A673 (cell line): ENCODE measurements at regions not wholly inside any gene's neighbourhood (a gene's known extent, or its start where the extent isn't known, plus 50 kb on each side); places are given as distances from the start of the nearest gene placed in this dataset.

Source experiments
- BruUV-seq: library from RNA; stranded (reverse); fragments of 400-500 nt; replicated peaks from 2 replicates; lab custom pipeline; 2021; lab: Mats Ljungman, UMichigan
- CTCF ChIA-PET: fragments of 300-600 bp; sonication (Branson Sonifier 250); formaldehyde crosslinking; loops from one replicate; lab custom pipeline; 2022; ENCODE audit warnings: antibody characterized with exemption; lab: Charles Lee
- POLR2A ChIA-PET: fragments of 300-600 bp; sonication (Branson Sonifier 250); formaldehyde crosslinking; loops from one replicate; lab custom pipeline; 2022; ENCODE audit warnings: antibody characterized with exemption; ENCODE audit not compliant: low non-redundant PET; lab: Charles Lee
- DNase-seq: peaks from one replicate; pipeline ENCODE4 v3.0.0-alpha.2; 2015; ENCODE audit warnings: low spot score
- H3K27ac ChIP-seq: fragments of 200-600 bp; sonication (generic); 2 replicates; pipeline ENCODE4 v1.5.1; 2016; ENCODE audit warnings: mixed run types, low read depth, mild to moderate bottlenecking, mixed read lengths, antibody characterized with exemption, low read length; ENCODE audit not compliant: poor library complexity, severe bottlenecking
- H3K27me3 ChIP-seq: fragments of 200-600 bp; sonication (generic); replicated peaks from 2 replicates; pipeline ENCODE4 v1.6.1; 2017; ENCODE audit warnings: mixed run types, low read depth, mild to moderate bottlenecking, mixed read lengths, antibody characterized with exemption, low read length; ENCODE audit not compliant: insufficient read depth, poor library complexity
- H3K36me3 ChIP-seq: fragments of 200-600 bp; sonication (generic); 2 replicates; pipeline ENCODE4 v1.6.1; 2016; ENCODE audit warnings: mixed run types, mild to moderate bottlenecking, mixed read lengths, antibody characterized with exemption, low read length; ENCODE audit not compliant: insufficient read depth, poor library complexity, severe bottlenecking
- H3K4me1 ChIP-seq: fragments of 200-600 bp; sonication (generic); 2 replicates; pipeline ENCODE4 v1.6.1; 2017; ENCODE audit warnings: mixed run types, mild to moderate bottlenecking, mixed read lengths, antibody characterized with exemption, low read length; ENCODE audit not compliant: insufficient read depth, poor library complexity, severe bottlenecking
- H3K4me3 ChIP-seq: fragments of 200-600 bp; sonication (generic); 2 replicates; pipeline ENCODE4 v1.5.1; 2016; ENCODE audit warnings: low read depth, mixed run types, mild to moderate bottlenecking, mixed read lengths, low read length; ENCODE audit not compliant: poor library complexity, severe bottlenecking
- H3K9me3 ChIP-seq: fragments of 200-600 bp; sonication (generic); 2 replicates; pipeline ENCODE4 v1.6.1; 2016; ENCODE audit warnings: mixed run types, low read depth, mild to moderate bottlenecking, mixed read lengths, antibody characterized with exemption, low read length; ENCODE audit not compliant: poor library complexity, severe bottlenecking
- CTCF ChIP-seq: fragments of 300-800, 200-600 bp; sonication (generic); conservative IDR thresholded peaks from 2 replicates; pipeline ENCODE4 v1.5.1; 2017; ENCODE audit warnings: low read depth, mild to moderate bottlenecking, antibody characterized with exemption, low read length, moderate library complexity, mixed read lengths
- EZH2 ChIP-seq: fragments of 200-600 bp; sonication (generic); IDR thresholded peaks from 2 replicates; pipeline ENCODE4 v1.6.1; 2017; ENCODE audit warnings: borderline replicate concordance, low read depth, mild to moderate bottlenecking, mixed read lengths, antibody characterized with exemption, low read length; ENCODE audit not compliant: poor library complexity, severe bottlenecking
- intact Hi-C: fragments of 100-400 bp; cut with micrococcal nuclease; formaldehyde crosslinking; loops from one replicate; pipeline ENCODE4 v1.10.0; 2022; ENCODE audit not compliant: unreplicated experiment

GRCh38 chr11:21838427-21838826 lies 354.5 kb upstream of the ANO5 start:
- H3K27ac ChIP-seq, result no peak overlapping the region
- no peak overlapping the region for H3K4me3 ChIP-seq
- BruUV-seq, result no TSS peak
- POLR2A ChIA-PET, result no interaction called here
- no peak for TF ChIP-seq EZH2
- H3K9me3 ChIP-seq, result no peaks in the 10 kb centered on the region
- CTCF ChIA-PET, result no interaction called here
- no peaks in the 10 kb centered on the region for H3K27me3 ChIP-seq
- no peaks in the 10 kb centered on the region for H3K36me3 ChIP-seq
- no peaks in the 10 kb centered on the region for H3K4me1 ChIP-seq
- intact Hi-C loops, result no loop called here
- DNase-seq, result no peak

GRCh38 chr11:21839796-21840195 lies 353.1 kb upstream of the ANO5 start:
- ChIA-PET CTCF (no interaction called here), POLR2A (no interaction called here)
- H3K36me3 ChIP-seq, result no peaks in the 10 kb centered on the region
- H3K27me3 ChIP-seq, result no peaks in the 10 kb centered on the region
- no peak overlapping the region for H3K27ac ChIP-seq
- TF ChIP-seq EZH2, result no peak
- no peak for TF ChIP-seq CTCF
- BruUV-seq, result no TSS peak
- no peaks in the 10 kb centered on the region for H3K4me1 ChIP-seq
- intact Hi-C loops, result no loop called here
- H3K9me3 ChIP-seq, result no peaks in the 10 kb centered on the region
- no peak for DNase-seq
- no peak overlapping the region for H3K4me3 ChIP-seq

DNA sequence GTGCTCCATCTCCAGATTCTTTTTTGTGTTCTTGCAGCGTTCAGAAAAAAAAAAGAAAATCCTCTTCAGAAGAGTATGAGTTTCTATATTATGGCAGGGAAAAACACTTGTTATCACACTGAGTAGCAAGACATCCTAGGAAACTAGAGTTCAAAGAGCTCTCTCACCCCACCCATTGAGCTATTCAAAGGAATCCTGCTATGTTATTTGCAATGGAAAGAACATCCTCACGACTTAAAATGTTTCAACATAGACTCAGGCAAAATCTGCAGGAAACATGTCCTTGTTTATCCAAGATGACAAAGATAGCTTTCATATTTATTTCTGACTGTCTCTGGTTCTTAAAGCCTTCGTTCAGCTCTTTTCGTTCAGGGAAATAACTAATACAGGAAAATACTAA lies 331.6 kb upstream of the ANO5 start:
- Histone ChIP-seq H3K4me3 (no peak overlapping the region), H3K27ac (no peak overlapping the region), H3K36me3 (no peaks in the 10 kb centered on the region), H3K9me3 (no peaks in the 10 kb centered on the region), H3K27me3 (no peaks in the 10 kb centered on the region), H3K4me1 (no peaks in the 10 kb centered on the region)
- TF ChIP-seq CTCF, result no peak
- TF ChIP-seq EZH2, result no peak
- ChIA-PET CTCF (no interaction called here), POLR2A (no interaction called here)
- no peak for DNase-seq
- BruUV-seq, result no TSS peak
- intact Hi-C loops, result no loop called here

DNA sequence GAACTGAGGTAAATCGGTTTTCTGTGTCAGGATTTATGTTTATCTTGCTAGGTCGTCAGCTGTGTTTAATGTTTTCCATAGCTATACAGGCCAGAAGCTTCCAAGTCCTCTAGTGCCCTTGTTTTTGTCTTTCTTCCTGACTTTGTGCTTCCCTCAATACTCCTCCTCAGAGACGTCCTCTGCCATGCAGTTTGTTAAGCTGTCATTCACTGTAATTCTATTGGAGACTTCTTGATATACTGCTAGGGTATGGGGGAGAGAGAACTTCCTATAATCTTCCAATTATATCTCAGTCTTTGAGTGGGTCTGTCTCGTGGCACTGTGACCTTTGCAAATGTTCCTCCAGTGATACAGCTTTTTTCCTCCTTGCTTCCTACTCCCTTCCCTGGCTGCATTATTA lies 327.3 kb upstream of the ANO5 start:
- CTCF ChIA-PET, result no interaction called here
- Histone ChIP-seq H3K4me1 (no peaks in the 10 kb centered on the region), H3K4me3 (no peak overlapping the region), H3K27ac (no peak overlapping the region), H3K9me3 (no peaks in the 10 kb centered on the region), H3K36me3 (no peaks in the 10 kb centered on the region), H3K27me3 (no peaks in the 10 kb centered on the region)
- no TSS peak for BruUV-seq
- intact Hi-C loops, result no loop called here
- POLR2A ChIA-PET, result no interaction called here
- TF ChIP-seq CTCF, result no peak
- no peak for DNase-seq
